HL-60/S4 treated with phorbol 12-myristate 13-acetate at 8.2 ng/mL for 4 days and 3 days (cell line): ENCODE measurements at regions not wholly inside any gene's neighbourhood (a gene's known extent, or its start where the extent isn't known, plus 50 kb on each side); places are given as distances from the start of the nearest gene placed in this dataset.

Experiments
- in situ Hi-C: fragments of 300-500 bp; cut with MboI; formaldehyde crosslinking; loops from 2 replicates; pipeline ENCODE4 v1.15.0; 2022; ENCODE audit warnings: low sequenced_read_pairs

- in situ Hi-C loops: no loop called here
These were observed 341.9 kb upstream of the B3GAT1 start for GRCh38 chr11:134753771-134754520.

DNA sequence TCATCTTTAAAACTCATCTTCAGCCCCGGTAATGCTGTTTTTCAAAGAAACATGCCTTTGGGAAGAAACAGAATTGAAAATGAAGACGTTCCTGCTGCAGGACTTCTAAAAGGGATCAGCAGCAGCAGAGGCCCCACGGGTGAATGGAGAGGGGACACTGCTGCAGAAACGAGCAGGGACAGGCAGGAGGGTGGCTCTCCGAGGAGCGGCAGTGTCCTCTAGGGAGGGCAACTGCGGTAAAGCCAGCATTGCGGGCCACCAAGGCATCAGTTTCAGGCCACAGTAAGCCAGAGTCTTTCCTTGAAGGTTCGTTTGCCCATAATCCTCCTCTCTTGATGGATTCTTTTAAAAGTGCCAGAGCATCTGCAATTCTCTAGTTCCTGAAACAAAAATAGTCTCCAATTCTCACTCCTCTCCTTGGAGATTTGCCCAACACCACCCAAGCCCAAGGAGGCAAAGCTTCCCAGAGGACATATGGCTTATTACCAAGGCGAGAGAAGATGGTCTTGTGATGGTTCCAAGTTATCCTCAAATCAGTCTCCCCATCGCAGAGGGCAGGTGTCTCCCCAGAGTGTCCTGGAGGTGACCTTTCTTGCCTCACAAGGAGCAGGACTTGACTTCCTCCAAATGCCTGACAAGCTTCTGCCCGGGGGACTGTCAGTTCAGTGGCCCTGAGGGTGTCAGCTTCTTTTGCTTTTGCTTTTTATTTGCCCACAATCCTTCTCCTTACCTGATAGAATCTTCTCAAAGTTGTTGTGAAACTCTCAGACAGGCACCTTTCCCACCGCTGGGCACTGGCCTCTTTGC, 341.1 kb upstream of the B3GAT1 start:
- in situ Hi-C loops: no loop called here

GRCh38 chr11:134752526-134752925, 340.5 kb upstream of the B3GAT1 start:
- in situ Hi-C loops: no loop called here

DNA sequence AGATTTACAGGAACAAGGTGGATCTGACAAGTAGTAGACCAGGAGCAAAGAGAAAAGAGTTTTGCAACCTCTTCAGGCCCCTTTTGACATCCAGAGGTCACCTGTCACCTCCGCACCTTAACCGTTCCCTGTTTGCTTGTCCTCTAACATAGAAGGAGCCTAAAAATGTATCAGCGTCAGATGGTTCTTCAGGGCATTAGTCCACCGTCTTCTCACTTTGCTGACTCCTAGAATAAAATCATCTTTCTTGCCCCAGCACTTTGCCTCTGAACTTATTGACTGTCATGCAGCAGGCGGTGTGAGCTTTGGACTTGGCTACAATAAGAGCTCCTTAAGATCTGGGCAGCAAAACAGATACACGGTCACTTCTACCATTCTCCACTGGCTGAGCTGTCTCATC, 339.7 kb upstream of the B3GAT1 start:
- in situ Hi-C loops: no loop called here

GRCh38 chr11:134751031-134751585, 339.1 kb upstream of the B3GAT1 start:
- in situ Hi-C loops: no loop called here

GRCh38 chr11:134750619-134751018, 338.6 kb upstream of the B3GAT1 start:
- in situ Hi-C loops: no loop called here

DNA sequence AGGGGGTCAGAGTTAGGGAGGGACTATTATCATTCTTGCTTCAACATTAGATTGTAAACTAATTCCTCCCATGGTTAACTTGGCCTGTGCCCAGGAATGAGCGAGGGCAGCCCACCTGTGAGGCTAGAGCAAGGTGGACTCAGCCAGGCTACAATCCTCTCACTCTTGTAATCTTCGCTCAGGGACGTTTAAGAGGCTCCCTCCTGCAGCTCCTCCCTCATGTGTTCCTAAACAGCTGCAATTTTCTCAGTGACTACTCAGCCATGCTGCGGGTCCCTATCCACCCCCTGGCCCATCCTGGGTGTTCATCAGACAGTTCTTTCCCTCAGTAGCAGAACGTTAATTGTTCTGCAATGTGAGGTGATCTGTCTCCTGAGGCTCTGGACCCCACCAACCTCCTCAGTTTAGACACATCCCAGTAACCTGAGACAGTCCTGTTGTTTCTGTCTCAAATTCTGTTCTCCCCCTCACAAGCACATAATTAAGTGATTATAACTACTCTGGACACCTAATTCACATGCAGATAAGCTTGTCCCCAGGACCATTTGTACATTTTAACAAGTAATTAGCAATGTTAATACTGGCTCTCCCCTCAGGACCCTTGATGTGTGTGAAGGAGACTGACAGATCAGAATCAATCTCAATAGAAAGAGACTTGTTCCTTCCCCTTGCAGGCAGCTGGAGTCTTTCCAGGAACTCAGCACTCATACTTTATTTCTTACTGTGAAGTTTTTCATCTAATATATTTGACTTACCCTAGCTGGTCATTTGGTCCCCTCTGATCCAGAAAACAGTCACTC, 337.2 kb upstream of the B3GAT1 start:
- in situ Hi-C loops: no loop called here

- in situ Hi-C loops: no loop called here
These were observed 334.6 kb upstream of the B3GAT1 start for GRCh38 chr11:134746609-134747008.

DNA sequence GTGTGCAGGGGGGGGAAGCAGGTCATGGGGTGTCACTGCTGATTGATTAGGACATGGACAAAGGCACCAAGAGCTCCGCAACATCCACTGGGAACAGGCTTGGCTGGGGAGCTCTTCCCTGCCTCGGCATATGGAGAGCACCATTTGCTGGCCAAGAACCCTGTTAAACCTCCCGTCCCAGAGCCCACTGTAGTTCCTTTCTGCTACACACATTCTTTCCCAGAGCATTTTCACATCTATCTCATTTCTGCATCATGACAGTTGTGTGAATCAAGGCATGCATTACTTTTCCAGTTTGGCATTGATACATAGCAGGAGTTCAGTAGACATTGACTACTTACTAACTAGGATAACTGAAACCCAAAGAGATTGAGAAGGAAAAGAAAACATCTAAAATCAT, 333.4 kb upstream of the B3GAT1 start:
- in situ Hi-C loops: no loop called here

- in situ Hi-C loops: no loop called here
These were observed 331.8 kb upstream of the B3GAT1 start for GRCh38 chr11:134743820-134744195.

DNA sequence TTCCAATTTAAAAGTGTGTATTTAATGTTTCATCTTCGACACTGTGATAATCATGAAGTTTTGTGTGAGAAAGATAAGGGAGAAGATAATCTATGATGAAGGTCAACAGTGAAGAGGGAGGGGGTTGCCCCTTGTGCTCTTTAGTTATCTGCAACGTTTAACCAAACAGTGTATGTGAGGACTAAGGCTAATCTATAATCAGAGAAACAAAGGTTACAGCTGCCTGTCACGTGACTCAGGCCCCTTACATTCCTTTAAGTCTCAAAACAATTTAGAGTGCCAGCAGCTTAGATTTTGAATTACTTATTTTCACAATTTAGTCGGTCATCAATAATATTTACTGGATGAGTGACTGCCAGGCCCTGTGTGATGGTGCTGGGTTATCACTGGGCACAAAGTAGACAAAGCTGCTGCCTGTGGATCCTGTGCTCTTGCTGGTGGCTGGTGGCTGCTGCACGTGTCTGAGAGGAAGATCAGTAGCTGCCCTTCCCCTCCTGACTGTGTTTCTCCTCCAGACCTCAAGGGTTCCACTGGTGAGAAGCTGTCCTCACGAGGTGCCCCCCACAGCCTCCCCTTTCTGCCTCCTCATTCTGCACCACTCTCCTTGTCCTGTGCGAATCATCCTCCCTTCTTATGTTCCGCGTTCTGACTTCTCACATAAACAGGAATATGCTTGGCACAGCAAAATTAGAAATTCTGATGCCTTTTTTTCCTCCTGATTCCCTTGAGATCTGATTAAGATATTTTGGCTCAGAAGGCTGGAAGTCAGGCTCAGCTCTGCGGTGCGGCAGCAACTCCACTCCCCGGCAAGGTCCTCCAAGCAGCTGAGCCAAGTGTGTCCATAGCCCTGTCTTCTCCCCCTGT, 331.1 kb upstream of the B3GAT1 start:
- in situ Hi-C loops: no loop called here

DNA sequence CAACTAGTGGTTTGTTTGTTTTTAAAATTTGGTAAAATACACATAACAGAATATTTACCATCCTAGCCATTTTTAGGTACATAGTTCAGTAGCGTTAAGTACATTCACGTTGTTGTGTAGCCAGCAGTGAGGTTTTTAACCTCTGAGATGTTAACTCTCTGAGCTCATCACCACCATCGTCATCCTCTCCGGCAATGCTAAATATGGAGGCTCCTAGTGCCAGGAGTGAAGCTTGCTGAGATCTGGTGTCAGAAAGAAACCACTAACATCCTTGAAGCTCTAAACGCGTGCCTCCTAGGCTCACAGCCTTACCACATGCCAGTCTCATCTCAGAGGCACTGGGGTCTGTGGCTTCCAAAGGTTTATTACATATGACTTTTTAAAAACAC, 330.2 kb upstream of the B3GAT1 start:
- in situ Hi-C loops: no loop called here

DNA sequence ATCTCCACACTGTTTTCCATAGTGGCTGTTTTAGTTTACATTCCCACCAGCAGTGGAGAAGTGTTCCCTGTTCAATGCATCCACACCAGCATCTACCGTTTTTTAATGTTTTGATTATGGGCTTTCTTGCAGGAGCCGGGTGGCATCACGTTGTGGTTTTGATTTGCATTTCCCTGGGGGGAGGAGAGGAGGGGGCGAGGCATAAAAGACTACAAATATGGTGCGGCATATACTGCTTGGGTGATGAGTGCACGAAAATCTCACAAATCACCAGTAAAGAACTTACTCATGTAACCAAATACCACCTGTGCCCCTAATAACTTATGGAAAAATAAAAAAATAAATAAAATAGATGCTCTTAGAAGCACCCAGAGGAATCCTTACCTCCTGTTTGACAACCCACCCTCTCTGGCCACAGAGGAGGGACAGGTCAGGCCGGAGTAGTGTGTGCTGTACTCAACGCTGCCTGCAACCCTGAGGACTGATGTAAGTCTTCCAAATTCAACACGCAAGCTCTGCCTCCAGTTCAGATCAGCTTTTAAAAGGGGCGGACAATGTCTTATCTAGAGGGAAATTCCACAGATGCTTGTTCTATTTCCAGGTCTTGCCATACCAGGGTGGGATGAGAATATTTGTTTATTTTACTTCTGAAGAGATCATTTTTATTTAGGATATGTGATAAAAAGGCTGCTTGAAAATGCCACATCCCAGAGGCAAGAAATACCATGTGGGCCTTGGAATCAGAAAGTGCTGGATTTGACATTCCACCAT, 329.6 kb upstream of the B3GAT1 start:
- in situ Hi-C loops: no loop called here

GRCh38 chr11:134740590-134741261, 328.7 kb upstream of the B3GAT1 start:
- in situ Hi-C loops: no loop called here

GRCh38 chr11:134739136-134739535, 327.1 kb upstream of the B3GAT1 start:
- in situ Hi-C loops: no loop called here

DNA sequence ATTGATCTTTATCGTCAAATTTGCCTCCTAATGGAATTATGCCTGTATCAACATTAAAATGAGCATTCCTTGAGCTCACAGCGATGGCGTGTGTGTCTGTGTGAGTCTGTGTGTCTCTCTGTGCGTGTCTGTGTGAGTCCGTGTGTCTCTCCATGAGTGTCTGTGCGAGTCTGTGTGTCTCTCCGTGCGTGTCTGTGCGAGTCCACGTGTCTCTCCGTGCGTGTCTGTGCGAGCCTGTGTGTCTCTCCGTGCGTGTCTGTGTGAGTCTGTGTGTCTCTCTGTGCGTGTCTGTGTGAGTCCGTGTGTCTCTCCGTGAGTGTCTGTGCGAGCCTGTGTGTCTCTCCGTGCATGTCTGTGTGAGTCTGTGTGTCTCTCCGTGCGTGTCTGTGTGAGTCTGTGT, 326.5 kb upstream of the B3GAT1 start:
- in situ Hi-C loops: no loop called here

DNA sequence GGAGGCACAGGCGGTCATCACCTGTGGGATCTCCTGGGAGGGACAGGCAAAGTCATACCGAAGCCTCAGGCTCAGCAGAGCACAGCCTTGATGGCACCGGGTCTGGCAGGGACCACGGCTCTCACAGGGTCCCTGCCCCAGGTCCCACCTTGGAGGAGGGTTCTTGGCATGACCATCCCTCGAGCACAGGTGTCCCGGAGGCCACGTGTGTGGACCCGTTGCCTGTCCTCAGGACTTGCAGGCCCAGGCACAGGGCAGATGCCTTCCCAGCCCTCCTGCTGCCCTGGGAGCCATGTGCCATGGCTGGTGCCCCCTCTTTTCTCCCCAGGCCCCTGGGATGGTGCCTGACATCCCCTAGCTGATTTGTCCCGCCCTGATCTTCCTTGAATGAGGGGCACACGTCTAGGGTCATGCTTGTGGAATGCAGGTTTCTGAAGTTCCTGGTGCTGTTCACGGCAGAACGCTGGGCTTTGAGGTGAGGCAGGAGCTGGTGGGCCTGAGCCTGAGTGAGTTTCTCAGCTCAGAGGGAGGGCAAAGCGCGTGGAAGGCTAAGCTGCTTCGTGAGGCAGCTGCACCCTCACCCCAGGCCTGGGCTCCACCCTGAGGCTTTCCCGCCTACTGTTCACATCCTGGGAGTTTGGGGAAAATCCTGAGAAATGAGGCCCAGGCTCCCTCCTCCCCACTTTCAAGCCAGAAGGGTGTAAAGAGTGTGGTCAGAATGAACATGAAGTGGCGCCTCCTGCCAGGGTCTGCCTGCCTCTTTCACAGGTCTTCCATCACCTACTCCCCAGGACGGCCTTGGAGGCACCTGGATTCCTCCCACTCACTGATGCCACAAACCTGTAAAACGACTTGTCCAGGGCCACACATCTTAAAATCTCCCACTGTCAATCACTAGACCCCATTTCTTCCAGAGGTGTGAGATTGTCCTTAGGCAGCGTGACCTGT, 325.8 kb upstream of the B3GAT1 start:
- in situ Hi-C loops: no loop called here
